ENCODE measurements at regions not wholly inside any gene's neighbourhood (a gene's known extent, or its start where the extent isn't known, plus 50 kb on each side); places are given as distances from the start of the nearest gene placed in this dataset.

DNA sequence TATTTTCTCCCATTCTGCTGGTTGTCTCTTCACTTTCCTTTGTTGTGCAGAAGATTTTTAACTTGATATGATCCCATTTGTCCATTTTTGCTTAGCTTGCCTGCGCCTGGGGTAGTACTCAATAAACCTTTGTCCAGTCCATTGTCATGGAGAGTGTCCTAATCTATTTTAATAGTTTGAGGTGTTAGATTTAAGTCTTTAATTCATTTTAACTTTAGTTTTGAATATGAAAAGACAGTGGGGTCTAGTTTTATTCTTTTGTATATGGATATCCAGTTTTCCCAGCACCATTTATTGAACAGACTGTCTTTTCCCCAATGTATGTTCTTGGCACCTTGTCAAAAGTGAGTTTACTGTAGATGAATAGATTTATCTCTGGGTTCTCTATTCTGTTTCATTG, 76.0 kb upstream of the ITM2A start:
- no peak for TF ChIP-seq POLR2A (IDR thresholded peaks at IDR 0.05)
- TF ChIP-seq, protein P1, sequence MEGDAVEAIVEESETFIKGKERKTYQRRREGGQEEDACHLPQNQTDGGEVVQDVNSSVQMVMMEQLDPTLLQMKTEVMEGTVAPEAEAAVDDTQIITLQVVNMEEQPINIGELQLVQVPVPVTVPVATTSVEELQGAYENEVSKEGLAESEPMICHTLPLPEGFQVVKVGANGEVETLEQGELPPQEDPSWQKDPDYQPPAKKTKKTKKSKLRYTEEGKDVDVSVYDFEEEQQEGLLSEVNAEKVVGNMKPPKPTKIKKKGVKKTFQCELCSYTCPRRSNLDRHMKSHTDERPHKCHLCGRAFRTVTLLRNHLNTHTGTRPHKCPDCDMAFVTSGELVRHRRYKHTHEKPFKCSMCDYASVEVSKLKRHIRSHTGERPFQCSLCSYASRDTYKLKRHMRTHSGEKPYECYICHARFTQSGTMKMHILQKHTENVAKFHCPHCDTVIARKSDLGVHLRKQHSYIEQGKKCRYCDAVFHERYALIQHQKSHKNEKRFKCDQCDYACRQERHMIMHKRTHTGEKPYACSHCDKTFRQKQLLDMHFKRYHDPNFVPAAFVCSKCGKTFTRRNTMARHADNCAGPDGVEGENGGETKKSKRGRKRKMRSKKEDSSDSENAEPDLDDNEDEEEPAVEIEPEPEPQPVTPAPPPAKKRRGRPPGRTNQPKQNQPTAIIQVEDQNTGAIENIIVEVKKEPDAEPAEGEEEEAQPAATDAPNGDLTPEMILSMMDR (IDR thresholded peaks at IDR 0.05), result no peak

Data from right lobe of liver (tissue), 4 donors.